ENCODE measurements at regions not wholly inside any gene's neighbourhood (a gene's known extent, or its start where the extent isn't known, plus 50 kb on each side); places are given as distances from the start of the nearest gene placed in this dataset.

DNA sequence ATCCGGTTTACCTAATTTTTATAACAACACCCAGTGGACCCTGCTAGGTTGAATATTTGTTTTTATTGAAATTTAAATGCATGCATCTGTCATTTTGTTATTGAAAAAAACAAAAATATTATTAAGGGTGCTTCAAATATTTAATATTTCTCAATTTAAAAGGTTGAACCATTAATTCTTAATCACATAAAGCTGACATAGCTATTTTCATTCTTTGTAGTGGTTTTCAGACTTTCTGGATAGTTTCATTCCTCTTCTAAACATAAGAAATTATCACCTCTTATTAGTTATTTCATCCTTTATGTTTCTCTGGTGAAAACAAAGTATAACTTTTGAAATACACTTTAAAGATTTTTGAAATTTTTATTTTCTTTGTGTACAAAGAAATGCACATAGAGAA is 369.9 kb upstream of the PLSCR5 start:
- Histone ChIP-seq H4K20me1 (ENCODE audit: insufficient read depth) (no peaks in the 10 kb centered on the region), H3K27me3 (ENCODE audit: insufficient read depth, low read length) (no peaks in the 10 kb centered on the region), H2AFZ (ENCODE audit: low read depth, low read length, poor library complexity, severe bottlenecking) (no peak overlapping the region), H3K9me3 (ENCODE audit: control insufficient read depth in 1 of 2, insufficient read depth in 1 of 2, low read depth in 1 of 2, low read length in 2 of 2) (no peaks in the 10 kb centered on the region), H3K9me2 (ENCODE audit: insufficient read depth) (no peaks in the 10 kb centered on the region), H3K27ac (ENCODE audit: low read depth, low read length) (no peak overlapping the region), H3K36me3 (ENCODE audit: control insufficient read depth in 1 of 2, insufficient read depth in 2 of 2, low read length in 2 of 2) (no peaks in the 10 kb centered on the region), H3K9ac (ENCODE audit: low read length) (no peak overlapping the region), H3K4me3 (replicated peaks in 1 of 2; ENCODE audit: low read depth in 1 of 2, low read length in 2 of 2) (no peak overlapping the region), H3K4me1 (ENCODE audit: control insufficient read depth in 1 of 2, insufficient read depth in 2 of 2, low read length in 2 of 2) (no peaks in the 10 kb centered on the region), H3K79me2 (ENCODE audit: insufficient read depth, low read length) (no peaks in the 10 kb centered on the region), H3K4me2 (ENCODE audit: low read length) (no peak overlapping the region)
- POLR2A ChIA-PET = no interaction called here
- no peak for ATAC-seq
- TF ChIP-seq POLR2A (IDR thresholded peaks at IDR 0.05; ENCODE audit: borderline replicate concordance, extremely low read depth, insufficient read depth, insufficient read length) = no peak
- TF ChIP-seq, protein P1, sequence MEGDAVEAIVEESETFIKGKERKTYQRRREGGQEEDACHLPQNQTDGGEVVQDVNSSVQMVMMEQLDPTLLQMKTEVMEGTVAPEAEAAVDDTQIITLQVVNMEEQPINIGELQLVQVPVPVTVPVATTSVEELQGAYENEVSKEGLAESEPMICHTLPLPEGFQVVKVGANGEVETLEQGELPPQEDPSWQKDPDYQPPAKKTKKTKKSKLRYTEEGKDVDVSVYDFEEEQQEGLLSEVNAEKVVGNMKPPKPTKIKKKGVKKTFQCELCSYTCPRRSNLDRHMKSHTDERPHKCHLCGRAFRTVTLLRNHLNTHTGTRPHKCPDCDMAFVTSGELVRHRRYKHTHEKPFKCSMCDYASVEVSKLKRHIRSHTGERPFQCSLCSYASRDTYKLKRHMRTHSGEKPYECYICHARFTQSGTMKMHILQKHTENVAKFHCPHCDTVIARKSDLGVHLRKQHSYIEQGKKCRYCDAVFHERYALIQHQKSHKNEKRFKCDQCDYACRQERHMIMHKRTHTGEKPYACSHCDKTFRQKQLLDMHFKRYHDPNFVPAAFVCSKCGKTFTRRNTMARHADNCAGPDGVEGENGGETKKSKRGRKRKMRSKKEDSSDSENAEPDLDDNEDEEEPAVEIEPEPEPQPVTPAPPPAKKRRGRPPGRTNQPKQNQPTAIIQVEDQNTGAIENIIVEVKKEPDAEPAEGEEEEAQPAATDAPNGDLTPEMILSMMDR (IDR thresholded peaks at IDR 0.05 in 2 of 3, conservative IDR thresholded peaks at IDR 0.05 in 1 of 3; ENCODE audit: borderline replicate concordance in 1 of 3, insufficient read depth in 1 of 3, low read depth in 2 of 3, low read length in 2 of 3) = no peak
- TF ChIP-seq ZBTB33 (IDR thresholded peaks at IDR 0.05; ENCODE audit: extremely low read depth, insufficient replicate concordance, low read length) = no peak
- no peak for TF ChIP-seq REST (IDR thresholded peaks at IDR 0.05; ENCODE audit: low read depth)
- no peak for TF ChIP-seq EZH2 (IDR thresholded peaks at IDR 0.05)
- TF ChIP-seq ATF3 (IDR thresholded peaks at IDR 0.05) = no peak
- TF ChIP-seq SP1 (IDR thresholded peaks at IDR 0.05; ENCODE audit: low read depth) = no peak
- no peak for TF ChIP-seq EZH2phosphoT487 (IDR thresholded peaks at IDR 0.05; ENCODE audit: borderline replicate concordance)
- TF ChIP-seq SRF (IDR thresholded peaks at IDR 0.05; ENCODE audit: low read depth) = no peak
- TF ChIP-seq FOSL1 (IDR thresholded peaks at IDR 0.05; ENCODE audit: low read depth) = no peak
- TF ChIP-seq ELF1 (IDR thresholded peaks at IDR 0.05; ENCODE audit: borderline replicate concordance, low read depth) = no peak
- BruUV-seq (replicated peaks) = no TSS peak
- no peak for DNase-seq (ENCODE audit: low read depth, low spot score)
- RAD21 ChIA-PET (ENCODE audit: low non-redundant PET in 1 of 2, low total read pairs in 2 of 2, uncharacterized antibody in 2 of 2, unreplicated experiment in 2 of 2) = no interaction called here
- intact Hi-C loops (cut with micrococcal nuclease) = no loop called here
- CTCF ChIA-PET = no interaction called here
